H1 (cell line): ENCODE measurements at regions not wholly inside any gene's neighbourhood (a gene's known extent, or its start where the extent isn't known, plus 50 kb on each side); places are given as distances from the start of the nearest gene placed in this dataset.

Source experiments
- EZH2 ChIP-seq: fragments of 200-600 bp; sonication (generic); IDR thresholded peaks from 2 replicates; pipeline ENCODE4 v1.7.1; 2012; ENCODE audit warnings: low read depth, mild to moderate bottlenecking, moderate library complexity, low read length, inconsistent platforms; ENCODE audit not compliant: severe bottlenecking
- KDM1A ChIP-seq: fragments of 200-600, 300-600 bp; sonication (generic); IDR thresholded peaks from 2 replicates; pipeline ENCODE4 v1.7.1; 2016; ENCODE audit warnings: mild to moderate bottlenecking, low read length, borderline replicate concordance
- POLR2A ChIP-seq, 2 experiments: IDR thresholded peaks; 1 replicate in 1 of 2; 2 replicates in 1 of 2; pipeline ENCODE4 v1.6.1; 2011; ENCODE audit warnings: low read depth in 2 of 2, low read length in 2 of 2, mild to moderate bottlenecking in 2 of 2; ENCODE audit errors: control extremely low read depth in 1 of 2
- TF ChIP-seq, protein P1 (sequence below): fragments of 300-600 bp; sonication (generic); IDR thresholded peaks from 2 replicates; pipeline ENCODE4 v1.7.1; 2012; ENCODE audit warnings: low read length, moderate library complexity, mild to moderate bottlenecking, inconsistent platforms; ENCODE audit not compliant: insufficient replicate concordance

DNA sequence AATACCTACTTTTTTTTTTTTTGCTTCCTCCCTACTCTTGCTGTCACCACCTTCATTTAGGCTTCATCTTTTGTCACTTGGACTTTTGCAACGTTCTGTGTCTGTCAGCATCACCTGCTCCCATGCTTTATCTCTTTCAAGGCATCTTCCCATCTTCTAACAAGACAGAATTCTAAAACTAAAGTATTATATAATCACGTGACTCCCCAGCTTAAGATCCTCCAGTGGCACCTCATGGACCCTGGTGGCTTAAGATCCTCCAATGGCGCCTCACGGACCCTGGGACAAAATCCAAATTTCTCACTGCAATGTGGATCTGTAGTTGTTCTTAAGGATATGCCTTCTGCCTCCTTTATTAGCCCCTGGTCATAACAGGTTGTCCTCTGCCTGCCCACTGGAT is 248.2 kb upstream of the SORL1-AS1 start (continued):
- TF ChIP-seq, protein P1, sequence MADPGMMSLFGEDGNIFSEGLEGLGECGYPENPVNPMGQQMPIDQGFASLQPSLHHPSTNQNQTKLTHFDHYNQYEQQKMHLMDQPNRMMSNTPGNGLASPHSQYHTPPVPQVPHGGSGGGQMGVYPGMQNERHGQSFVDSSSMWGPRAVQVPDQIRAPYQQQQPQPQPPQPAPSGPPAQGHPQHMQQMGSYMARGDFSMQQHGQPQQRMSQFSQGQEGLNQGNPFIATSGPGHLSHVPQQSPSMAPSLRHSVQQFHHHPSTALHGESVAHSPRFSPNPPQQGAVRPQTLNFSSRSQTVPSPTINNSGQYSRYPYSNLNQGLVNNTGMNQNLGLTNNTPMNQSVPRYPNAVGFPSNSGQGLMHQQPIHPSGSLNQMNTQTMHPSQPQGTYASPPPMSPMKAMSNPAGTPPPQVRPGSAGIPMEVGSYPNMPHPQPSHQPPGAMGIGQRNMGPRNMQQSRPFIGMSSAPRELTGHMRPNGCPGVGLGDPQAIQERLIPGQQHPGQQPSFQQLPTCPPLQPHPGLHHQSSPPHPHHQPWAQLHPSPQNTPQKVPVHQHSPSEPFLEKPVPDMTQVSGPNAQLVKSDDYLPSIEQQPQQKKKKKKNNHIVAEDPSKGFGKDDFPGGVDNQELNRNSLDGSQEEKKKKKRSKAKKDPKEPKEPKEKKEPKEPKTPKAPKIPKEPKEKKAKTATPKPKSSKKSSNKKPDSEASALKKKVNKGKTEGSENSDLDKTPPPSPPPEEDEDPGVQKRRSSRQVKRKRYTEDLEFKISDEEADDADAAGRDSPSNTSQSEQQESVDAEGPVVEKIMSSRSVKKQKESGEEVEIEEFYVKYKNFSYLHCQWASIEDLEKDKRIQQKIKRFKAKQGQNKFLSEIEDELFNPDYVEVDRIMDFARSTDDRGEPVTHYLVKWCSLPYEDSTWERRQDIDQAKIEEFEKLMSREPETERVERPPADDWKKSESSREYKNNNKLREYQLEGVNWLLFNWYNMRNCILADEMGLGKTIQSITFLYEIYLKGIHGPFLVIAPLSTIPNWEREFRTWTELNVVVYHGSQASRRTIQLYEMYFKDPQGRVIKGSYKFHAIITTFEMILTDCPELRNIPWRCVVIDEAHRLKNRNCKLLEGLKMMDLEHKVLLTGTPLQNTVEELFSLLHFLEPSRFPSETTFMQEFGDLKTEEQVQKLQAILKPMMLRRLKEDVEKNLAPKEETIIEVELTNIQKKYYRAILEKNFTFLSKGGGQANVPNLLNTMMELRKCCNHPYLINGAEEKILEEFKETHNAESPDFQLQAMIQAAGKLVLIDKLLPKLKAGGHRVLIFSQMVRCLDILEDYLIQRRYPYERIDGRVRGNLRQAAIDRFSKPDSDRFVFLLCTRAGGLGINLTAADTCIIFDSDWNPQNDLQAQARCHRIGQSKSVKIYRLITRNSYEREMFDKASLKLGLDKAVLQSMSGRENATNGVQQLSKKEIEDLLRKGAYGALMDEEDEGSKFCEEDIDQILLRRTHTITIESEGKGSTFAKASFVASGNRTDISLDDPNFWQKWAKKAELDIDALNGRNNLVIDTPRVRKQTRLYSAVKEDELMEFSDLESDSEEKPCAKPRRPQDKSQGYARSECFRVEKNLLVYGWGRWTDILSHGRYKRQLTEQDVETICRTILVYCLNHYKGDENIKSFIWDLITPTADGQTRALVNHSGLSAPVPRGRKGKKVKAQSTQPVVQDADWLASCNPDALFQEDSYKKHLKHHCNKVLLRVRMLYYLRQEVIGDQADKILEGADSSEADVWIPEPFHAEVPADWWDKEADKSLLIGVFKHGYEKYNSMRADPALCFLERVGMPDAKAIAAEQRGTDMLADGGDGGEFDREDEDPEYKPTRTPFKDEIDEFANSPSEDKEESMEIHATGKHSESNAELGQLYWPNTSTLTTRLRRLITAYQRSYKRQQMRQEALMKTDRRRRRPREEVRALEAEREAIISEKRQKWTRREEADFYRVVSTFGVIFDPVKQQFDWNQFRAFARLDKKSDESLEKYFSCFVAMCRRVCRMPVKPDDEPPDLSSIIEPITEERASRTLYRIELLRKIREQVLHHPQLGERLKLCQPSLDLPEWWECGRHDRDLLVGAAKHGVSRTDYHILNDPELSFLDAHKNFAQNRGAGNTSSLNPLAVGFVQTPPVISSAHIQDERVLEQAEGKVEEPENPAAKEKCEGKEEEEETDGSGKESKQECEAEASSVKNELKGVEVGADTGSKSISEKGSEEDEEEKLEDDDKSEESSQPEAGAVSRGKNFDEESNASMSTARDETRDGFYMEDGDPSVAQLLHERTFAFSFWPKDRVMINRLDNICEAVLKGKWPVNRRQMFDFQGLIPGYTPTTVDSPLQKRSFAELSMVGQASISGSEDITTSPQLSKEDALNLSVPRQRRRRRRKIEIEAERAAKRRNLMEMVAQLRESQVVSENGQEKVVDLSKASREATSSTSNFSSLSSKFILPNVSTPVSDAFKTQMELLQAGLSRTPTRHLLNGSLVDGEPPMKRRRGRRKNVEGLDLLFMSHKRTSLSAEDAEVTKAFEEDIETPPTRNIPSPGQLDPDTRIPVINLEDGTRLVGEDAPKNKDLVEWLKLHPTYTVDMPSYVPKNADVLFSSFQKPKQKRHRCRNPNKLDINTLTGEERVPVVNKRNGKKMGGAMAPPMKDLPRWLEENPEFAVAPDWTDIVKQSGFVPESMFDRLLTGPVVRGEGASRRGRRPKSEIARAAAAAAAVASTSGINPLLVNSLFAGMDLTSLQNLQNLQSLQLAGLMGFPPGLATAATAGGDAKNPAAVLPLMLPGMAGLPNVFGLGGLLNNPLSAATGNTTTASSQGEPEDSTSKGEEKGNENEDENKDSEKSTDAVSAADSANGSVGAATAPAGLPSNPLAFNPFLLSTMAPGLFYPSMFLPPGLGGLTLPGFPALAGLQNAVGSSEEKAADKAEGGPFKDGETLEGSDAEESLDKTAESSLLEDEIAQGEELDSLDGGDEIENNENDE = no peak
- TF ChIP-seq KDM1A = no peak
- TF ChIP-seq EZH2 = no peak
- TF ChIP-seq POLR2A (IDR thresholded peaks at IDR 0.05; ENCODE audit: control extremely low read depth in 1 of 2, low read depth in 2 of 2, low read length in 2 of 2) = no peak
- TF ChIP-seq, all 59 proteins: peak for 0
